Esophagus squamous epithelium (tissue), 4 donors: ENCODE measurements at regions not wholly inside any gene's neighbourhood (a gene's known extent, or its start where the extent isn't known, plus 50 kb on each side); places are given as distances from the start of the nearest gene placed in this dataset.

Source experiments
- CTCF ChIP-seq, 6 experiments: fragments of 450-650 bp in 4 of 6; fragments of 200-600 bp in 2 of 6; sonication (generic) in 2 of 6; IDR thresholded peaks; one replicate each; pipeline ENCODE4 v1.5.1; 2016 to 2019; ENCODE audit warnings: antibody characterized with exemption in 6 of 6, mild to moderate bottlenecking in 4 of 6, moderate library complexity in 4 of 6
- POLR2A ChIP-seq, 4 donors: fragments of 450-650 bp; IDR thresholded peaks; one replicate each; pipeline ENCODE4 v1.6.1; 2017; ENCODE audit warnings: antibody characterized with exemption in 4 of 4, mild to moderate bottlenecking in 4 of 4, moderate library complexity in 3 of 4

- no peak for TF ChIP-seq CTCF (IDR thresholded peaks at IDR 0.05)
- TF ChIP-seq POLR2A (IDR thresholded peaks at IDR 0.05) = no peak
Measured at GRCh38 chr5:113871972-113872371, 358.5 kb downstream of the YTHDC2 start.
